ENCODE measurements at regions not wholly inside any gene's neighbourhood (a gene's known extent, or its start where the extent isn't known, plus 50 kb on each side); places are given as distances from the start of the nearest gene placed in this dataset.

GRCh38 chr20:16175322-16175961, 397.8 kb downstream of the KIF16B start:
- DNase-seq (ENCODE audit: low read depth, low spot score) = no peak

DNA sequence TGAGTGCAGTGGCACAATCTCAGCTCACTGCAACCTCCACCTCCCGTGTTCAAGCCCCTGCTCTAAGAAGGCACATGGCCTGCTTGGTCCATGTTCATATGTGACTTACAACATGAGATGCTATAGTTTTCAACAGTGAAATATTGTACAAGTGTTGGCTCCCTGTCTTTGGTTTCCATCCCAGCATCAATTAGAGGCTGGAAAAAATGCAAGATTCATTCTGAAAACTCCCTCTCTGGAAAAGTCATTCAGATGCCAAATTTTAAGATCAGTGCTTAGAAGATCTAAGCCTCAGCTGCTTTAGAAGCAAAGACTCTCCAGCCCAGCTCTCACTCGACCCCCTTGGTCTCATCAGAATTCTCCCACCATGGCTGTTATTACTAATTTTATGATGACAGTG, 398.9 kb downstream of the KIF16B start:
- DNase-seq (ENCODE audit: low read depth, low spot score) = no peak

GRCh38 chr20:16173044-16173443, 400.2 kb downstream of the KIF16B start:
- DNase-seq (ENCODE audit: low read depth, low spot score) = no peak

GRCh38 chr20:16171180-16171579, 402.1 kb downstream of the KIF16B start:
- no peak for DNase-seq (ENCODE audit: low read depth, low spot score)

GRCh38 chr20:16170406-16170971, 402.8 kb downstream of the KIF16B start:
- DNase-seq (ENCODE audit: low read depth, low spot score) = no peak

- DNase-seq (ENCODE audit: low read depth, low spot score) = no peak
Observed at GRCh38 chr20:16167423-16168130, 405.7 kb downstream of the KIF16B start.

GRCh38 chr20:16166737-16167136, 406.5 kb downstream of the KIF16B start:
- DNase-seq (ENCODE audit: low read depth, low spot score) = no peak

DNA sequence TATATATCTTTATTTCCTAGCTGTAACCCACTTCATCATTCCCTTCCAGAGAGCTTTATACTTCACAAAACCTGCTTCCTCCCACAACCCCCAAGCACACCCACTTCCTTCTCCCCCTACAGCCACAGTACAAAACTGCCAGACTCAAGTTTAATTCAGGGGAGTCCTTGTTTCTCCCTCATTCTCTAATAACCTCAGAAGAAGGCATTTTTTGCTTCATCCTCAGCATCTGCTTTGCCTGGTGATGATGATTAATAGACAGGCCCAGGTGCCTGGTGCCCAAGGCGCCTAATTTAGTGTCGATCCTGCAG, 414.3 kb downstream of the KIF16B start:
- DNase-seq (ENCODE audit: low read depth, low spot score) = no peak

- peak; percentile 25 for DNase-seq (ENCODE audit: low read depth, low spot score)
Observed at GRCh38 chr20:16158090-16158975, 414.9 kb downstream of the KIF16B start.

DNA sequence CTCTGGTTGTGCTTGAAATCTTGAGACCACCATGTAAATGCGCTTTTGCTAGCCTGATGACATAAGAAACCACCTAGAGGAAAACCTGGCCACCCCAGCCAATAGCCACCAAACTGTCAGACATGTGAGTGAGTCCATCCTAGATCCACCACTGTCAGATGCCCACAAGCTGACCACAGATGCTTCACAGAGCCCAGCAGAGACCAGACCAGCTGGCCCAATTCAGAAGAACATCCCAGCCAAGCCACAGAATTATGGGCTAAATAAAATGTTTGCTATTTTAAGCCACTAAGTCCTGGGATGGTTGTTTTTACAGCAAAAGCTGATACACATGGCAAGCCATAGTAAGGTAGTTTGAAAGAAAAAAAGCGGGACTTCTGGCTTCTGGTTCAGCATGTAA, 425.3 kb downstream of the KIF16B start:
- DNase-seq (ENCODE audit: low read depth, low spot score) = no peak

DNA sequence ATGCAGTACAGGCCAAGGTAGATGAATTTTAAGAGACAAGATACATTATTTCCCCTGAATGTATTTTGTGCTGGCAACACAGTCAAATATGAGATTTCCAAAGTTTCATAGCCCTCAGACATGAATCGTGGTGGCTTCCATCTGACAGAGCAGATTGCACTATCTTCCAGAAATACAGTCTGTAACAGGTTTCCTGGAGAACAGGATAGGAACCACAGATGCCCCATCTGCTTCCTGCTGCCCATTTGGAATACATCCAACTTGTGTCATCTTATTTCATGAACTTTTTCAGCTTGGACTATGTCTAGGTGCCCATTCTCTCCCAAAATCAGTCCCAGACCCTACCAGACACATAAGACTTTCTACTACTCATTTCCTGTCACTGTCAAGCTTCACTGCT, 426.0 kb downstream of the KIF16B start:
- DNase-seq (ENCODE audit: low read depth, low spot score) = no peak

DNA sequence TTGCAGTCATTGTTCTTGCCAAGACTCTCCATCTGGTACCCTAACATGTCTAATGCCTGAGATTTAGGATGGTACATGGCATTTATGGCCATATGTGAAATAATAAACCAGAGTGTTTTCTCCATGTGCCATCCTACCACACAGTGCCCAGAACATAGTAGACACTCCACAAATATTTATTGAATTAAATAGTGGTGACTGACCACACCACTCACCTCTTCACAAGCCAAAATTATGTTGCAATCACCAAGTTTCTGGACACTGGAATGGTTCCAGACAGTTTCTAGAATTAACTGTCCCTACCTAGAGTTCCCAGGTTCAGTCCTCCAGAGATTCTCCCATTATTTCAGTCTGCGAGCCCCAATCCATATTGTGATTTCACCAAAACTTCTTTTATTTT, 427.3 kb downstream of the KIF16B start:
- DNase-seq (ENCODE audit: low read depth, low spot score) = no peak

DNA sequence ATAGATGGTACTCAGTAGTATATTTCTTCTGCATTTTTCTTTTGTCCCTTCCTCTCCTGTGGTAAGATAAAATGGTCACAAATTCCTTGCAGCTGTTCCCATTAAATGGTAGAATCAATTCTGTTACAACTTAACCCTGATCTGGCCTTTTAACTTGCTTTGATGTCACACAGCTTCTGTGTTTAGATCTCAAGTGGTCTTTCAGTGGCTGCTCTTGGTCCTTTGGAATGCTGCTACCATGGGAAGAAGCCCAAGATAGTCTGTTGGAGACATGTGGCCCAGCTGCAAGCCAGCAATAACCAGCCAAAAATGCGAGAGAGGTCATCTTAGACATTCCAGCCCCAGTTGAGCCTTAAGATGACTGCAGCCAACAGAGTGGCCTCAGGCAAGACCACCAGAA, 429.7 kb downstream of the KIF16B start:
- no peak for DNase-seq (ENCODE audit: low read depth, low spot score)

DNA sequence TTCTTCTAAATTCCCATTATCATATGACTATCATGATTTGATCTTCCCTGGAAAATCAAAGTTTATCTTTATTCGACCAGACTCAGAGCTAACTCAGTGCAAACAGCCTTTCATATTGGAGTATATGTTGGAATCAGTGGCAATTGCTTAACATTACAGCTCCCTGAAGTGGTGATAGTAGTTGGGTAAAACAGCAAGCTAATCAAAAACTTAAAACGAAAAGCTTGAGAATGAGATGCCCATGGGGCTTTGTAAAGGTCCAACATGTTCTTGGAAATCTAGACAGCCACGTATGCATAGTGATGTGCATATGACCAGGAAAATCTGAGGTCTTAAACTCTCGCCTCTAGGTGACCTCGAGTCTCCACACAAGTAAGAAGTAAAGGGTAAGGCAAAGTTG, 437.6 kb downstream of the KIF16B start:
- no peak for DNase-seq (ENCODE audit: low read depth, low spot score)

GRCh38 chr20:16132036-16132798, 441.0 kb downstream of the KIF16B start:
- no peak for DNase-seq (ENCODE audit: low read depth, low spot score)

GRCh38 chr20:16129411-16129810, 443.8 kb downstream of the KIF16B start:
- peak; percentile 60 for DNase-seq (ENCODE audit: low read depth, low spot score)

GRCh38 chr20:16128538-16129106, 444.6 kb downstream of the KIF16B start:
- DNase-seq (ENCODE audit: low read depth, low spot score) = no peak

DNA sequence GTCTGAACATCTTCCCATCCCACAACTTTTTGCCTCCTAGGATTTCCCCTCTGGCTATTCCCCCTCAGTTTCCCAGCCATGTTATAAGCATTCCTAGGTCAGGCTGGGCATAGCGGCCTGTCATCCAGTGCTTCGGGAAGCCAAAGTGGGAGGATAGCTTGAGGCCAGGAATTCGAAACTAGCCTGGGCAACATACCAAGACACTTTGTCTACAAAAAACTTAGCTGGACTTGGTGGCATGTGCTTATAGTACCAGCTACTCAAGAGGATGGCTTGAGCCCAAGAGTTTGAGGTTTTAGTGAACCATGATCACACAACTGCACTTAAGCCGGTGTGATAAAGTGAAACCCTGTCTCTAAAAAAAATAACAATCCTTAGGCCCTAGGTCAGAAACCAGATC, 447.4 kb downstream of the KIF16B start:
- DNase-seq (ENCODE audit: low read depth, low spot score) = peak; percentile 48

GRCh38 chr20:16124911-16125776, 448.1 kb downstream of the KIF16B start:
- DNase-seq (ENCODE audit: low read depth, low spot score) = no peak

DNA sequence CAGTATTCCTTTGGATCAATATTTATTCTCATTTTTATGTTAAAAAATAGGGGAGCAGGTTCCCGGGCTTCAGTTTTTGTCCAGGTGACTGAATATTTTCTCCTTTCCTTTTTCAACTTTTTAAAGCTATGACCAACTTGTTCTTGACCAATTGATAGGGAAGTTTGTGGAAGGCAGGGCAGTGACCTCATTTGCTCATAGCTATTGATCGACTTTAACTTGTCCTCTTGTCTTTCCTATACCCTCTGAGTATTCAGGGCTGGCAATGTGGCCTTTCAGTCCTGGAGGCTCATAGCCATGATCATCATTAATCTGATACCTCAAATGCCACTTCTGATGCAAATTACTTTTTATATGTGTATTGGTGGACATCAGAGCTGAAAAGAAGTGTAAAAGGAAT, 448.8 kb downstream of the KIF16B start:
- DNase-seq (ENCODE audit: low read depth, low spot score) = no peak
